ENCODE measurements at regions not wholly inside any gene's neighbourhood (a gene's known extent, or its start where the extent isn't known, plus 50 kb on each side); places are given as distances from the start of the nearest gene placed in this dataset.

DNA sequence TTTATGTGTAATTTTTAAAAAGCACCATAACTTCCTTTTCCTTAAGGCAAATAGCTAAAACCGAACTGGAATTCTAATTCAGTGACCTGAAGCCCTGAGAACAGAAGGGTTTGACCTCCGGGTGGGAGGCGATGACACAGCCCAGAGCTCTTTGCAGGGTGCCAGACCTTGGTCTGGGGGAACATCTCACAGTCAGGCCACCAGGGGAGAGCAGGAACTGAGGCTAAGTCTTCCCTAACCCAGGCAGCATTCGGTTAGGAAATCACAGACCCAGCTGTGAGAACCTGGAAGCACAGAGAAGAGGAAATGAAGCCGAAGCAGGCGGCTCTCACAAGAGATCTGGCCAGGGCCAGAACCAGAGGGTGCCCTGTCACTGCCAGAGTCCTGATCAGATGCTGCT, 444.8 kb downstream of the TTLL7 start:
- Histone ChIP-seq H3K9me3 (ENCODE audit: control insufficient read depth in 1 of 2, insufficient read depth in 1 of 2, low read length in 2 of 2) (no peaks in the 10 kb centered on the region), H3K36me3 (ENCODE audit: insufficient read depth, low read length) (no peaks in the 10 kb centered on the region), H3K4me1 (ENCODE audit: insufficient read depth, low read length) (no peaks in the 10 kb centered on the region), H3K27ac (ENCODE audit: low read depth in 1 of 2, low read length in 2 of 2) (no peak overlapping the region), H3K27me3 (ENCODE audit: control insufficient read depth in 1 of 2, insufficient read depth in 2 of 2, low read length in 2 of 2) (no peaks in the 10 kb centered on the region), H3K4me3 (ENCODE audit: low read length) (no peak overlapping the region)
- POLR2A ChIA-PET: no interaction called here
- ATAC-seq (ENCODE audit: poor library complexity) (no peak), DNase-seq (no peak)
- CTCF ChIA-PET: no interaction called here
- TF ChIP-seq CTCF (IDR thresholded peaks at IDR 0.05): no peak
- Mint-ChIP-seq H3K36me3 (ENCODE audit: low read depth) (no peaks in the 10 kb centered on the region), H3K9me3 (no peaks in the 10 kb centered on the region), H3K27me3 (no peaks in the 10 kb centered on the region), H3K27ac (no peak overlapping the region), H3K4me1 (ENCODE audit: low read depth) (peaks cover 10% of the 10 kb centered on the region), H3K4me3 (no peak overlapping the region)
- intact Hi-C loops (cut with DNase I, micrococcal nuclease): no loop called here

- Histone ChIP-seq H3K27ac (ENCODE audit: low read depth in 1 of 2, low read length in 2 of 2) (no peak overlapping the region), H3K9me3 (ENCODE audit: control insufficient read depth in 1 of 2, insufficient read depth in 1 of 2, low read length in 2 of 2) (no peaks in the 10 kb centered on the region), H3K4me3 (ENCODE audit: low read length) (no peak overlapping the region), H3K4me1 (ENCODE audit: insufficient read depth, low read length) (no peaks in the 10 kb centered on the region), H3K36me3 (ENCODE audit: insufficient read depth, low read length) (no peaks in the 10 kb centered on the region), H3K27me3 (ENCODE audit: control insufficient read depth in 1 of 2, insufficient read depth in 2 of 2, low read length in 2 of 2) (no peaks in the 10 kb centered on the region)
- Mint-ChIP-seq H3K36me3 (ENCODE audit: low read depth) (no peaks in the 10 kb centered on the region), H3K27ac (no peak overlapping the region), H3K4me3 (no peak overlapping the region), H3K4me1 (ENCODE audit: low read depth) (peaks cover 4% of the 10 kb centered on the region), H3K27me3 (no peaks in the 10 kb centered on the region), H3K9me3 (no peaks in the 10 kb centered on the region)
- ChIA-PET CTCF (no interaction called here), POLR2A (no interaction called here)
- TF ChIP-seq CTCF (IDR thresholded peaks at IDR 0.05): no peak
- DNase-seq (no peak), ATAC-seq (ENCODE audit: poor library complexity) (no peak)
- intact Hi-C loops (cut with DNase I, micrococcal nuclease): no loop called here
These were observed 446.1 kb downstream of the TTLL7 start for GRCh38 chr1:83552820-83553219.

DNA sequence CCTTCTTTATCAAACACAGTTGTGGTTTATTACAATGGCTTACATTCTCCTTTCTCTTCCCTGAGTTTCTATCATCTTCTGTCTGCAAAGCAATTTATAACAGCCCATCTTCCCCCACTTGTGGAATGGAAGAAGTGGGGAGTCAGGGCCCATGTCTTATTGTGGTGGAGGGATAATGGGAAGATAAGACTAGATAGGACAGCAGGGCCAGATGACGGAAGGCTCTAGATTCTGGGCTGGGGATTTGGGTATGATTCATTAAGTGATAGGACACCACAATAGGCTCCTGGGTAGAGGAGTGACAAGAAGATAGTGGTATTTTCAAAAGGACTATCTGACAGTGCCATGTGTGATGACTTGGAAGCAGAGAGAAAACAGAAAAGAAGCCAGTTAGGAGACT, 450.6 kb downstream of the TTLL7 start:
- H3K4me3 ChIP-seq (ENCODE audit: low read length): no peak overlapping the region
- intact Hi-C loops (cut with DNase I, micrococcal nuclease): no loop called here
- no peaks in the 10 kb centered on the region for H3K36me3 ChIP-seq (ENCODE audit: insufficient read depth, low read length)
- Mint-ChIP-seq H3K27me3 (no peaks in the 10 kb centered on the region), H3K9me3 (no peaks in the 10 kb centered on the region), H3K4me1 (ENCODE audit: low read depth) (peaks cover 4% of the 10 kb centered on the region), H3K27ac (no peak overlapping the region), H3K36me3 (ENCODE audit: low read depth) (no peaks in the 10 kb centered on the region), H3K4me3 (no peak overlapping the region)
- CTCF ChIA-PET: no interaction called here
- H3K9me3 ChIP-seq (ENCODE audit: control insufficient read depth in 1 of 2, insufficient read depth in 1 of 2, low read length in 2 of 2): no peaks in the 10 kb centered on the region
- ATAC-seq (ENCODE audit: poor library complexity): no peak
- no peak overlapping the region for H3K27ac ChIP-seq (ENCODE audit: low read depth in 1 of 2, low read length in 2 of 2)
- no peaks in the 10 kb centered on the region for H3K27me3 ChIP-seq (ENCODE audit: control insufficient read depth in 1 of 2, insufficient read depth in 2 of 2, low read length in 2 of 2)
- no peak for DNase-seq
- H3K4me1 ChIP-seq (ENCODE audit: insufficient read depth, low read length): no peaks in the 10 kb centered on the region
- no peak for TF ChIP-seq CTCF (IDR thresholded peaks at IDR 0.05)
- POLR2A ChIA-PET: no interaction called here
